Ovary (tissue), 7 donors: ENCODE measurements at regions not wholly inside any gene's neighbourhood (a gene's known extent, or its start where the extent isn't known, plus 50 kb on each side); places are given as distances from the start of the nearest gene placed in this dataset.

Experiments used
- DNase-seq, 5 donors: peaks; one replicate each; pipeline ENCODE4 v3.0.0-alpha.2; 2019 to 2020
- H3K27ac ChIP-seq, 2 donors: fragments of 200-600 bp; one replicate each; pipeline versions ENCODE4 v1.5.1 to v1.8.0; 2019 to 2022
- H3K27me3 ChIP-seq: fragments of 200-600 bp; one replicate; pipeline ENCODE4 v1.8.0; 2022
- H3K36me3 ChIP-seq: fragments of 200-600 bp; sonication (generic); one replicate; pipeline ENCODE4 v1.5.1; 2019
- H3K4me1 ChIP-seq: one replicate; pipeline ENCODE4 v1.8.1; 2013; ENCODE audit warnings: mild to moderate bottlenecking, moderate library complexity; ENCODE audit not compliant: insufficient read depth
- H3K4me3 ChIP-seq: fragments of 200-600 bp; sonication (generic); one replicate; pipeline ENCODE4 v1.5.1; 2017
- H3K9me3 ChIP-seq, 2 donors: fragments of 200-600 bp in 1 of 2; sonication (generic) in 1 of 2; one replicate each; pipeline versions ENCODE4 v1.5.1 to v1.8.1; 2013 to 2019; ENCODE audit warnings: mild to moderate bottlenecking in 1 of 2, moderate library complexity in 1 of 2
- CTCF ChIP-seq, 3 donors: fragments of 450-650 bp in 2 of 3; fragments of 200-600 bp in 1 of 3; IDR thresholded peaks; one replicate each; pipeline versions ENCODE4 v1.5.1 to v1.8.0; 2016 to 2022; ENCODE audit warnings: antibody characterized with exemption in 3 of 3, mild to moderate bottlenecking in 1 of 3
- EP300 ChIP-seq: sonication (generic); formaldehyde crosslinking; IDR thresholded peaks from one replicate; pipeline ENCODE4 v1.6.1; 2017; ENCODE audit warnings: antibody characterized with exemption
- POLR2A ChIP-seq: fragments of 450-650 bp; IDR thresholded peaks from one replicate; pipeline ENCODE4 v1.6.1; 2017; ENCODE audit warnings: antibody characterized with exemption, mild to moderate bottlenecking, moderate library complexity
- WGBS, 3 donors: extraction: QIAGEN DNeasy Blood & Tissue Kit in 1 of 3; methylation state at CpG; one replicate each; pipeline versions ENCODE4 v1.1.5 to v1.1.7; 2013 to 2017; 5-methylcytosine and 5-hydroxymethylcytosine counted together
- intact Hi-C, 4 donors: fragments of 100-400 bp; cut with DNase I; formaldehyde crosslinking; loops; one replicate each; pipeline versions ENCODE4 v1.11.0 to v1.15.1; 2022 to 2023
- donor health status: DM: no; HTN: no; CAD: no; lungs with moderate emphysema.
- donor health status: DM: no; HTN: no; CAD: no.
- donor health status: Bipolar disorder and iron deficiency.
- donor health status: DM: no; HTN: no; CAD: no.
- donor health status: DM: yes; HTN: yes; CAD: no.

GRCh38 chr6:40973304-40973703, 65.7 kb downstream of the UNC5CL start:
- H3K27me3 ChIP-seq = no peaks in the 10 kb centered on the region
- H3K4me3 ChIP-seq = no peak overlapping the region
- no peak for DNase-seq
- no peaks in the 10 kb centered on the region for H3K36me3 ChIP-seq
- TF ChIP-seq POLR2A (no peak), EP300 (no peak), CTCF (IDR thresholded peaks at IDR 0.05) (no peak)
- WGBS, 3 donors = 90 to 92% (median 92%) methylated on average over 4 of the region's 4 CpGs
- no peak overlapping the region for H3K27ac ChIP-seq
- H3K9me3 ChIP-seq = no peaks in the 10 kb centered on the region
- intact Hi-C loops = no loop called here
- H3K4me1 ChIP-seq = peaks cover 2% of the 10 kb centered on the region

- no peak overlapping the region for H3K4me3 ChIP-seq
- no peaks in the 10 kb centered on the region for H3K9me3 ChIP-seq
- no peak for DNase-seq
- peaks cover 2% of the 10 kb centered on the region for H3K4me1 ChIP-seq
- TF ChIP-seq POLR2A = no peak
- no peak for TF ChIP-seq CTCF (IDR thresholded peaks at IDR 0.05)
- TF ChIP-seq EP300 = no peak
- H3K36me3 ChIP-seq = no peaks in the 10 kb centered on the region
- intact Hi-C loops = no loop called here
- no peaks in the 10 kb centered on the region for H3K27me3 ChIP-seq
- no peak overlapping the region for H3K27ac ChIP-seq
- WGBS, 3 donors = 83 to 91% (median 87%) methylated on average over 3 of the region's 3 CpGs
These were observed 66.2 kb downstream of the UNC5CL start for GRCh38 chr6:40972814-40973213.

- no peak for DNase-seq
- Histone ChIP-seq H3K36me3 (no peaks in the 10 kb centered on the region), H3K4me1 (peaks cover 2% of the 10 kb centered on the region), H3K27ac (no peak overlapping the region), H3K27me3 (no peaks in the 10 kb centered on the region), H3K4me3 (no peak overlapping the region), H3K9me3 (no peaks in the 10 kb centered on the region)
- 98 to 99% (median 98%) methylated on average over 3 of the region's 3 CpGs for WGBS, 3 donors
- TF ChIP-seq POLR2A (no peak), CTCF (IDR thresholded peaks at IDR 0.05) (no peak), EP300 (no peak)
- intact Hi-C loops = no loop called here
These were observed 66.8 kb downstream of the UNC5CL start for GRCh38 chr6:40972190-40972589.

GRCh38 chr6:40968620-40969164, 70.3 kb downstream of the UNC5CL start:
- Histone ChIP-seq H3K27ac (no peak overlapping the region), H3K4me1 (peaks cover 2% of the 10 kb centered on the region), H3K27me3 (no peaks in the 10 kb centered on the region), H3K4me3 (no peak overlapping the region), H3K9me3 (no peaks in the 10 kb centered on the region), H3K36me3 (no peaks in the 10 kb centered on the region)
- intact Hi-C loops = no loop called here
- no peak for DNase-seq
- TF ChIP-seq CTCF (IDR thresholded peaks at IDR 0.05) (no peak), EP300 (no peak), POLR2A (no peak)

GRCh38 chr6:40966860-40967259, 72.2 kb downstream of the UNC5CL start:
- no peak for DNase-seq
- Histone ChIP-seq H3K36me3 (no peaks in the 10 kb centered on the region), H3K4me3 (no peak overlapping the region), H3K9me3 (no peaks in the 10 kb centered on the region), H3K4me1 (peaks cover 3% of the 10 kb centered on the region), H3K27me3 (no peaks in the 10 kb centered on the region), H3K27ac (no peak overlapping the region)
- intact Hi-C loops = no loop called here
- TF ChIP-seq EP300 (no peak), POLR2A (no peak), CTCF (IDR thresholded peaks at IDR 0.05) (no peak)
- 95 to 100% (median 96%) methylated on average over 4 of the region's 4 CpGs for WGBS, 3 donors
